Heart left ventricle (tissue), 16 donors: ENCODE measurements at regions not wholly inside any gene's neighbourhood (a gene's known extent, or its start where the extent isn't known, plus 50 kb on each side); places are given as distances from the start of the nearest gene placed in this dataset.

Experiments
- ATAC-seq, 4 donors: fragments of 200-7000 bp; cut with Tn5 transposase; one replicate each; pipeline ENCODE4 v1.9.1; 2020 to 2022; ENCODE audit warnings: moderate library complexity in 4 of 4, mild to moderate bottlenecking in 3 of 4, moderate number of reproducible peaks in 1 of 4
- DNase-seq, 5 donors: peaks; one replicate each; pipeline ENCODE4 v3.0.0-alpha.2; 2020
- H3K27ac ChIP-seq, 12 donors: fragments of 200-600 bp; sonication (generic) in 4 of 12; one replicate each; pipeline versions ENCODE4 v1.5.0 to v1.8.0; 2016 to 2022; ENCODE audit warnings: mild to moderate bottlenecking in 2 of 12
- H3K27me3 ChIP-seq, 9 donors: fragments of 200-600 bp; sonication (generic) in 2 of 9; one replicate each; pipeline versions ENCODE4 v1.5.1 to v1.8.0; 2016 to 2022; ENCODE audit warnings: mild to moderate bottlenecking in 3 of 9
- H3K36me3 ChIP-seq, 9 donors: fragments of 200-600 bp; sonication (generic) in 2 of 9; one replicate each; pipeline versions ENCODE4 v1.5.0 to v1.8.0; 2018 to 2022; ENCODE audit warnings: mild to moderate bottlenecking in 2 of 9
- H3K4me1 ChIP-seq, 12 donors: fragments of 200-600 bp; sonication (generic) in 4 of 12; one replicate each; pipeline versions ENCODE4 v1.5.0 to v1.8.0; 2016 to 2022; ENCODE audit warnings: mild to moderate bottlenecking in 3 of 12
- H3K4me3 ChIP-seq, 12 donors: fragments of 200-600 bp; sonication (generic) in 4 of 12; one replicate each; pipeline versions ENCODE4 v1.5.0 to v1.8.0; 2017 to 2022; ENCODE audit warnings: mild to moderate bottlenecking in 9 of 12, moderate library complexity in 4 of 12
- H3K9me3 ChIP-seq, 12 donors: fragments of 200-600 bp; sonication (generic) in 4 of 12; one replicate each; pipeline versions ENCODE4 v1.5.0 to v1.8.0; 2016 to 2022; ENCODE audit warnings: mild to moderate bottlenecking in 1 of 12
- CTCF ChIP-seq, 12 donors: fragments of 200-600 bp; sonication (generic) in 4 of 12; IDR thresholded peaks; one replicate each; pipeline versions ENCODE4 v1.5.0 to v1.8.0; 2018 to 2022; ENCODE audit warnings: antibody characterized with exemption in 12 of 12, mild to moderate bottlenecking in 5 of 12
- POLR2A ChIP-seq, 2 donors: fragments of 450-650 bp; IDR thresholded peaks; one replicate each; pipeline ENCODE4 v1.6.1; 2017; ENCODE audit warnings: antibody characterized with exemption in 2 of 2, mild to moderate bottlenecking in 2 of 2, moderate library complexity in 2 of 2
- WGBS, 4 donors: extraction: QIAGEN DNeasy Blood & Tissue Kit in 2 of 4; methylation state at CpG; one replicate each; pipeline versions ENCODE4 v1.1.5 to v1.1.7; 2013 to 2018; 5-methylcytosine and 5-hydroxymethylcytosine counted together
- intact Hi-C, 10 donors: fragments of 100-400 bp; cut with DNase I; formaldehyde crosslinking; loops; one replicate each; pipeline versions ENCODE4 v1.11.1 to v1.14.2; 2022
- donor health status: ischemic (EF 13 %, LVEDD 7.1; RV severe dilation, severe dysfunction).
- donor health status: healthy with polysubstance abuse.
- donor health status: DM: no; HTN: yes; CAD: no.
- donor health status: DM: no; HTN: no; CAD: no.
- donor health status: ischemic (EF 25% LVEDD 6.9; RV normal size, moderate dysfunction).
- donor health status: ischemic (EF 25% LVEDD 5.7; RV mildly dilated, moderate dysfunction).
- donor health status: healthy.
- donor health status: DM: yes; HTN: yes; CAD: no.
- donor health status: ischemic (EF 35%, LVEDD 5.7; RV mildly dilated, moderate dysfunction).
- donor health status: nonischemic (EF 11% LVEDD 7.7; RV severe dilation, severe dysfunction).
- donor health status: DM: yes; HTN: yes; CAD: no.
- donor health status: PGD.
- donor health status: ischemic (EF 29% LVEDD 5.4; RV normal size, mild dysfunction).
- donor health status: nonischemic (EF 23%, LVEDD 6.1; RV moderate dilation, normal function).

- WGBS, 4 donors: 56 to 79% (median 71%) methylated on average over 2 of the region's 2 CpGs
- TF ChIP-seq POLR2A (IDR thresholded peaks at IDR 0.05): no peak
- TF ChIP-seq CTCF (IDR thresholded peaks at IDR 0.05): no peak
These were observed 827.4 kb upstream of the PHF14 start for GRCh38 chr7:10146271-10146670.

GRCh38 chr7:10156972-10157371 lies 816.7 kb upstream of the PHF14 start:
- DNase-seq (peak in 2 of 5 donors; percentile 10 to 15), ATAC-seq (peak; percentile 51 to 91 (median 66))
- TF ChIP-seq CTCF (IDR thresholded peaks at IDR 0.05): no peak
- no peak for TF ChIP-seq POLR2A (IDR thresholded peaks at IDR 0.05)
- Histone ChIP-seq H3K27ac (peak overlapping the region in 9 of 12 donors; percentile 39 to 70 (median 53)), H3K9me3 (no peaks in the 10 kb centered on the region), H3K4me1 (no peaks in the 10 kb centered on the region), H3K27me3 (no peaks in the 10 kb centered on the region), H3K36me3 (no peaks in the 10 kb centered on the region), H3K4me3 (peak overlapping the region in 9 of 12 donors; percentile 10 to 50 (median 39))
- 42 to 66% (median 50%) methylated on average over 2 of the region's 2 CpGs for WGBS, 4 donors
- intact Hi-C loops: loop anchor here in 2 of 10 donors (5.0 to 10.0 kb wide), 2 partner anchors 68 to 70 kb away; no protein-coding TSS in a partner anchor

More at GRCh38 chr7:10146271-10146670, 827.4 kb upstream of the PHF14 start:
- Histone ChIP-seq H3K4me3 (no peak overlapping the region), H3K27ac (no peak overlapping the region), H3K36me3 (no peaks in the 10 kb centered on the region), H3K27me3 (no peaks in the 10 kb centered on the region), H3K9me3 (no peaks in the 10 kb centered on the region), H3K4me1 (peaks cover 0 to 9% (median 0%) of the 10 kb centered on the region in 12 donors)
- no peak for DNase-seq
- intact Hi-C loops: no loop called here
- no peak for ATAC-seq

- 74 to 84% (median 81%) methylated on average over 2 of the region's 2 CpGs for WGBS, 4 donors
- no peak for DNase-seq
- intact Hi-C loops: no loop called here
These were observed 791.7 kb upstream of the PHF14 start for GRCh38 chr7:10181996-10182395.

GRCh38 chr7:10192074-10192473 lies 781.6 kb upstream of the PHF14 start:
- no peaks in the 10 kb centered on the region for H3K4me1 ChIP-seq
- no peaks in the 10 kb centered on the region for H3K27me3 ChIP-seq
- H3K27ac ChIP-seq: no peak overlapping the region
- H3K36me3 ChIP-seq: no peaks in the 10 kb centered on the region
- no peak overlapping the region for H3K4me3 ChIP-seq
- TF ChIP-seq CTCF (IDR thresholded peaks at IDR 0.05) (no peak), POLR2A (IDR thresholded peaks at IDR 0.05) (no peak)
- 90 to 95% (median 93%) methylated on average over 3 of the region's 3 CpGs for WGBS, 4 donors
- intact Hi-C loops: no loop called here
- no peaks in the 10 kb centered on the region for H3K9me3 ChIP-seq
- no peak for DNase-seq
- ATAC-seq: no peak

More at GRCh38 chr7:10181996-10182395, 791.7 kb upstream of the PHF14 start:
- Histone ChIP-seq H3K9me3 (no peaks in the 10 kb centered on the region), H3K36me3 (no peaks in the 10 kb centered on the region), H3K4me1 (no peaks in the 10 kb centered on the region), H3K4me3 (no peak overlapping the region), H3K27me3 (no peaks in the 10 kb centered on the region), H3K27ac (no peak overlapping the region)
- no peak for ATAC-seq
- TF ChIP-seq POLR2A (IDR thresholded peaks at IDR 0.05) (no peak), CTCF (IDR thresholded peaks at IDR 0.05) (no peak)
